ENCODE measurements at regions not wholly inside any gene's neighbourhood (a gene's known extent, or its start where the extent isn't known, plus 50 kb on each side); places are given as distances from the start of the nearest gene placed in this dataset.
"Not testable (repeated sequence)": the region's sequence is repeated elsewhere in the genome, so short reads cannot be mapped to it uniquely, and the experiment has no call there.

DNA sequence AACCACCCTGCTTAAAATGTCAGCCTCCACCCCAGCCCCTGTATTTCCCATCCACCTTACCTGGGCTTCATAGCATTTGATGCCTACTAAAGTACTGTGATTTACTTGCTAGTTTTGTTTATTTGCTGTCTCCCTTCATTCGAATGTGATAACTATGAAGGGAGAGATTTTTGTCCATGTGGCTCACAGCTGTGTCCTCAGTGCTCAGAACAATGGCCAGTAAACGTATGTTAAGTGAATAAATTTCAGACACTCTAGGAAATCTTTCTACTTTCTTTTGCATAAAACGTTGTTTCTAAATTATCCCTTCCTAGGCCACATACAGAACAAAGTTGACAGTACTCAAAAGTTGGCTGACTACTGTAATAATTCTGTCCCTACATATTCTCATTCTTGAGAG lies 114.7 kb upstream of the OTUD4 start:
- no peak for DNase-seq

DNA sequence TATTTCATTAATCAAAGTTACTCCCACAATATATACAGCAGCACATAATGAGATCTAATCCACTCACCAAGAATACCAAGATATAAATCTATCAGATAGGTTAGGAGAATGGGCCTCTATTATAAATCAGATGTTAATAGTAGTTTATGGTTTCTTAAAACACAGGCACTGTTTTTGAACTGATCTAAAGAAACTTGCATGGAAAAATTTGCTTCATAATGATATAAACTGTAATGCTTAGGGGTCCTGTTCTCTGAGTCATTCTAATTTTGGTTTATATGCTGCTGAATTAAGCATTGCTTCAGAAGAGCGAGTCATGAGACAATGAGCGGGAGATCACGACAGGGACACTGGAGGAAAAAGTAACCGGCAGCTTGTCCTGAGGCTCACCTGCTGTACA lies 113.3 kb upstream of the OTUD4 start:
- DNase-seq: no peak

DNA sequence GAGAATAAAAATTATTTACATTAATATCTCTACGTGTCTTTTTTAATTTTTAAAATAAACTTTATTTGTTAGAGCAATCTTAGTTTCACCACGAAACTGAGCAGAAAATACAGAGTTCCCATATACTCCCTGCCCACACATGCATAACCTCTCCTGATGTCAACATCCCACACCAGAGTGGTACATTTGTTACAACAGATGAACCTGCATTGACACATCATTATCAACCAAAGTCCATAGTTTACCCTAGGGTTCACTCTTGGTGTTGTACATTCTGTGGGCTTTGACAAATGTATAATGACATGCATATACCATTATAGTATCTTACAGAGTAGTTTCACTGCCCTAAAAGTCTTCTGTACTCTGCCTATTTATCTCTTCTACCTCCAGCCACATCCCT lies 110.6 kb upstream of the OTUD4 start:
- DNase-seq: no peak

DNA sequence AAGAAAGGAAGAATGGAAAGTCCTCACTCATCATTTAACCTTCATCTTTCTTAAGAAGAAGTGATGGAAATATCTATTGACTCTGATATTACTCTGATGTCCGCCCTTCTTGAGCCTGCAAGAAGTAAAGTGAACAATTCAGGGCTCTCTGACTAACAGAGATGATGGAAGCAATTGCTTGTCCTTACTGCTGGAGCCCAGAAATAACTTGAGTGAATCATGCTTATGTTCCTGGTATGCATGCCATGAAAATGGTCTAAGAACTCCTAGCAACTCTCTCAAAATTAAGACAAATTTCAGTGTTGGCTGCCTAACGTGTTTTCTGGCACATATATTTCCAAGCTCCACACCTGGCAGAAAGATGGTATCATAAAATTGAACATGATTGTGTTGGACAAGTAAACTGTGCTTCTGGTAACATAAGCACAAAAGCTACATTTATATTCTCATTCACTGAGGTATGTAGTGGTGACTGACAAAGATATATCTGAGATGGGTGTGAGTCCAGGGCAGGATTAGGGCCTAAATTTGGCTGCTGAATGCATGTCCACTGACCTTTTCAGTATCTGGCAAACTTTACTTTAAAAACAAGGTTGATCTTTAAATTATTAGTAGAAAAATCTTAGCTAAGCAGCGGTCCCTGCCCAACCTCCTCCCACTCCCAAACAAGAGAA lies 109.2 kb upstream of the OTUD4 start:
- no peak for DNase-seq

DNA sequence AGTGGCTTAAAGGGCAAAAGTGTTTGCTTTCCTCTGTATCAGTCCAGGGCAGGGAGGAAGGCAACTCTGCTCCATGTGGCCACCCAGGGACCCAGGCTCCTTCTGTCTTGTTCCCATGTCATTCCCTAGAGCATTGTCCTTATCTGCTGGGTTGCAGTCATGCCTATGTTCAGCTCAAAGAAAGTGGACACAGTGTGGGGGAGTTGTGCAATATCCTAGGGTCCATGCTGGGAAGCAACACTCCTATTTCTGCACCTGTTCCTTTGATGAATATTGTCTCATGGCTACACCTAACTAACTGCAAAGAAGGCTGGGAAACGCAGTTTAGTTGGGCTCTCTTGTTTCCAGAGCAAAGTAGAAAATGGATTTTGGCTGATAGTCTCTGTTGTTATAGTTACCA lies 107.0 kb upstream of the OTUD4 start:
- no peak for DNase-seq

DNA sequence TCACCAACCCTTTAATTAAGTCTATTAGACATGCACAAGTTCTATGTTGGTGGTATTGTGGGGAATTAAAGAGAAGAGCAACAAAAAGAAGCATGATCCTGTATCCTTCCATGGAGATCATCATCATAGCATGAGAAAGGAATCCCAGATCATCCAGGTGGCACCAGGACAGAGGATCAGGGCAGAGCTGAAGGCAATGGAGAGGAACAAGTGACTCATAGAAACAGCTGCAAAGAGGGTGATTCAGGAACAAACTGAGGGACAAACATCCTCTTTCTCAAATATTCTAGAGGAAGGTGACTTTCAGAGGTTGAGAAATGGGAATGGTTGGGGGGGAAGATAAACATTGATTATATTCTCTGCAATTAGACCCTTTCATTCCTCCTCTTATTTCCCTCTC lies 105.5 kb upstream of the OTUD4 start:
- DNase-seq: no peak

DNA sequence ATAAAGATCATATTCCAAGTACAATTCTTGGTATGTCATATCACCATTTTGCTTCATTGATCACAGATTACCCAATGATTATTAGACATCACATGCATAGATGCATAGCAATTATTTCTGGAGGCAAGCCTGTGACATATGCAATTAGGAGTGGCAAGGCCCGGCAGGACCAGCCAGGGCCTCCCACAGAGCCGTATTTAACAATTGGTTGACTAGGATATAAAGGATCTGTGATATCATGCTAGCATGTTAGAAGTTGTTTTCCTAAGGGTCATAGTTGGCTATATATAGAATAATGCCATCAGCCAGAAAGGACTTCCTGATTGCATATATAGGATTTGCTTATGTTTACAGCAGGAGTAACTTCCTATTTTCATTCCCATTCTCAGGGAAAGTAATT lies 103.5 kb upstream of the OTUD4 start:
- no peak for DNase-seq

DNA sequence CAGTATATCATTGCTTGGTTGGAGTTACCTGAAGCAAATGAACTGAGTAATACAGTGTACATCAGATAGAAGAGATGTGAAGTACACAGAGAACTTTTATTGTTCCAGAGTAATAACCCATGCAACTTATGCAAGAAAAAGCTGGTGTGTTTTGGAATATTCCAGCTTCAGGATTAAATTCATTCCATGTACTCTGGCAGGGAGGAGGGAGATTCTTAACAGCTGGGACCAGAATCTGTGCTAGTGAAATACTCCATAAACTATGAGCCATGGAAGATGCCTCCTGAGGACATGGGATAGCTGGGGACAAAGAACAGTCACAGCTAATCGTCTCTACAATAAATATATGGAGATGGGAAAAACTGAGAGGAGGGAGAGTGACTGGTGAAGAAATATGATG lies 101.6 kb upstream of the OTUD4 start:
- DNase-seq: no peak

DNA sequence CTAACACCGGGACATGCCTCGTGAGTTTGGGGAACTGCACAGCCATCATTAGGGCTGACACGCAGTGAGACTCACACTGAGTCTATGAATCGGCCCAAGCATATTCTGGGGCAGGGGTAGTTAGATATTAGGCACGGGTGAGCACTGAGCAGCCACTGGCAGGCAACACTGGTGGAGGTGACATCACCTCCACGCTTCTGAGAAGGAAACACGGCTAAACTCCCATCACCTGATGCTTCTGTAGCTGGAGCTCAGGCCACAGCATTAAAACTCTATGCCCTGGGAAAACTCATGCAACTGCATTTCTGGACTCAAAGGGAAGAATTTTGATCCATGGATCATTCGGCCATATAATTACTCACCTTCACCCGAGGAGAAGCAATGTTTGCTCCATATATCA lies 100.8 kb upstream of the OTUD4 start:
- DNase-seq: no peak

DNA sequence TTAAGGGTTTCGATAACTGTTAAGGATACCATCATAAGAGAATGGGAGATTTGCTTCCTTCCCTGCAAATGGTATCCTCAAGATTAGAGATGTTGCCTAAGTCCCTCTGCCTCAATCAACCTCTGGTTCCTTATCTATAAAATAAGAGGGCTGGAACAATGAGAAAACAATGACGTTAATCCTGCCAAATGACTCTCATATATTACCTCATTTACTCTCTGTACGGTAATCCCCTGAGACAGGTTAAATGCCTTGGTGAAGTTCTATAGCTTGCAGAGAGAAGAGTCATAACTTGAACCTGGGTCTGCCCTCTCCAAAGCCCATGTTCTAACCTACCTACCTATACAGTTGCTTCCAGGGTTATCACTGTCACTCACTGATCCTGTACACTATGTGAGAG lies 100.2 kb upstream of the OTUD4 start:
- no peak for DNase-seq

DNA sequence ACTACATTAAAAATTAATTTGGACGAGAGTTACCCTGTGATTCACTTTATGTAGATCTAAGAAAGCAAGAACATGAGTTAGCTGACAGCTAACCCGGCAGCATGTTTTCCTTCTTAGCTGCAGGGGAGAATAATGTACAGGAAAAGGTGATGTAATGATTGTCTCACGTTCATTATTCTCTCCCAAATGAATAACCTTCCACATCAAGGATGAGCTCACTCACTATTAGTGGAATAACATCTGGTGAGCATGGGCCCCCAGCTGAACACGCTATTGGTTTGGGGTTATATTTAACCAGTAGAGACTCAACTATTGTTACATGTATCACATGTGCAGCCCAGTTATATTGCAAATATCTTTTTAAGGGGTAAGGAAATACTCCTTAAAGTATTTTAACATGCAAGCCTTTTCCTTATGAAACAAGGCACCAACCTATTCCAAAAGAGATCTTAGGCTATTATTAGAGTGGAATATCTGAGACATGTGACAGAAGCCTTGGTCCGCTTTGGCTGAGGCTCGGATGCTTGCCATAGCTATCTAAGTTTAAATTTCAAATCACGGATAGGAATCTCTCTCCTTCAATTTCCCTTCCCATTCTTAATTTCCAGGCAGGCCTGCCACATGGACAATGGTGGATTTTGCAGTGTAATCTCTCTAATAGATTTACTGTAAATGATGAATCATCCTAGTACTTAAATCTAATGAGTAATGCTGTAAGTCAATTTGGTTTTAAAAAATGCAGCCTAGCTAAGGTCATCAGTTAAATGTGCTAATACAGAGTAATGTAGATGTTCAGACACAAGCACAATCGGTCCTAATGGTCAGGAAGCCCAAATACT lies 99.0 kb upstream of the OTUD4 start:
- no peak for DNase-seq

DNA sequence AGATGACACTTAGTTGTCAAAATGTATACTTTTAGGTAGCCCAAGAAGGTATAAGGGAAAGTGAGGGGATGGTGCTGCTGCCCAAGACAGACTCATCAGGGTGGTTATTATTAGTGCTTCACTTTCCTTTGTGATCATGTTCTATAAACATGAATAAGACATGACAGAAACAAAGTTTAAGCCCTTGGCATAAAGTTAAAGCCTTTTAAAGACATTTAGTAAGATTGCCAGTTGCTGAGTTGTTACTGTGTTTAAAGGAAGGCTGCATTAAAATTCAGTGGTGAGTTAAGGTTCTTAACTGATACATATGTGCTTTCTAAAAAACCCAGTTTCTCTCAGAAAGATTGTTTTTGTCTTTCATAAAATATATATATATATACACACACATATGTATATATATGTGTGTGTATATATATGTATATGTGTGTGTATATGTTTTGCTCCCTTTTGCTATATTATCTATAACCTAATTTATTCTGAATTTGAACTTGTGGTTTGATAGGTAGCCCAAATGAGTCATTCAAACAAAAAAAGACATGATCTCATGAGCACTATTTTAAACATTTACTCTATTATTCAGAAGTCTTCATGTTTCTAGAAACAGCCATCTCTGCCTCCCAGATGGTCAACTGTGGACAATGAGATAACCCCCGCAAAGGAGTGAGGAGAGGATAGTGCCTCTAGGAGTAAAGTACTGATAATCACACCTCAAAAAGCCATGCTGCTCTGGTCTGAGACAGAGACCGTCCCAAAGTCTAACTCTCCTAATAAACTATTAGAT lies 98.1 kb upstream of the OTUD4 start:
- DNase-seq: no peak

DNA sequence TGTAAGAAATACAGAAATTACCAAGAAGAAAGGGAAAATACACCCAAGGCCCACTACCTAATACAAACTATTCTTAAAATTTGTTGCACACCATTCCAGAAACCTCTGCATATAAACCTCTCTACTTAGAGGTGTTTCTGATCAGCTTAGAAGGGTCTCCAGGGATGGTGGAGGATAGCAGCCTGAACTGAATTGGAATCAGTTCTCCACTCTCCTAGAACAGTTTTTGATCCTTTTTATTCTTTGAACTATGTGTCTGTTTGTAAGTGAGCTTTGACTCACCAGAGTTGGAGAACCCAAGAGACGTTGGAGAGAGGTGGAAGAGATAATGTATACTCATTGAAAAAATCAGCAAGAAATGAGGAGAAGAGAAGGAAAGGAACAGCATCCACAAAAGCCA lies 96.6 kb upstream of the OTUD4 start:
- DNase-seq: no peak

DNA sequence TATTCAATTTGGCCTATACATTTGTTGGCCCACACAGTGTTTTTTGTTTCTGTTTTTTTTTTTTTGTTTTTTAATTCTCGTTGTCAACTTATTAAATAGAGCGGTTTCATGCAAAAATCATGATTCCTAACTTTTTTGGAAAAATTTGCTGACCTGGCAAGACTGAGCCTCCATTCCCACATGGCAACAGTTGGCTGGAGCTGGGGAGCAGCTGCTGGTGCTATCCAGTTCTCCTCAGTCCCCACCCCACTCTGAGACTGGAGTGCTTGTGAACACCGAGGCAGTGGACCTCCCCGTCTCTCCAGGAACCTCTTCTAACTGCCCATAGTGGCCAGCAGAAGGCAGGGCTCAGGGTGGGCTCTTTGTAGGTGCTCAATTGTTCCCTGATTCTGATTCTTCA lies 95.7 kb upstream of the OTUD4 start:
- no peak for DNase-seq

DNA sequence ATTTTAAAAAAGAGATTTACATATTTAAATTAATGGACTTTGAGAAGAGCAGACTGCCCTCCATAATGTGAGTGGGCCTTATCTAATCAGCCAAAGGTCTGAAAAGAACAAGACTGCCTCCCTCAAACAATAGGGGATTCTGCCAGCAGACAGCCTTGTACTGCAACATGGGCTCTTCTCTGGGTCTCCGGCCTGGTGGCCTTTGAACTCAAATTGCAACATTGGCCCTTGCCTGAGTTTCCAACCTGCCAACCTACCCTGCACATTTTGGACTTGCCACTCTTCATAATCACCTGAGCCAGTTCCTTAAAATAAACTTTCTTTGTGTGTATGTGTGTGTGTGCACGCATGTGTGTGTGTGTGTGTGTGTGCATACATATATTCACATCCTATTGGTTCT lies 90.8 kb upstream of the OTUD4 start:
- no peak for DNase-seq

DNA sequence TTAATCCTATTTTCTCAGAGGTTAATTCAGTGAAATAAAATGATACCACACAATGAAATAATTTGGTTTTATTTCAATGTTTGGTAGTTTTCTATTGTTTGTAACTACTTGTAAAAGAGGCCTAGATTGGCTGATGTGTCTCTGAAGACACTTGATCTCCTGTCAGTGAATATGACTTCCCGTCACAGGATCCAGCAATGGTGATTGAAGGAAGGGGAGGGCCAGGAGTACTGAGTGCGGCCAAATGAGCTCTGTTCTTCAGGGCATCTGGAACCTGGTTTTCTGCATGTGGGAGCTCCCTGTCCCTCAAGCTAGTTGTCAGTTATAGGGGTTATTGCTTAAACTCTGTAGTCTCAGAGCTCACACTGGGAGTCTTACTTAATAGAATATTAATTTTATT lies 86.5 kb upstream of the OTUD4 start:
- DNase-seq: no peak

DNA sequence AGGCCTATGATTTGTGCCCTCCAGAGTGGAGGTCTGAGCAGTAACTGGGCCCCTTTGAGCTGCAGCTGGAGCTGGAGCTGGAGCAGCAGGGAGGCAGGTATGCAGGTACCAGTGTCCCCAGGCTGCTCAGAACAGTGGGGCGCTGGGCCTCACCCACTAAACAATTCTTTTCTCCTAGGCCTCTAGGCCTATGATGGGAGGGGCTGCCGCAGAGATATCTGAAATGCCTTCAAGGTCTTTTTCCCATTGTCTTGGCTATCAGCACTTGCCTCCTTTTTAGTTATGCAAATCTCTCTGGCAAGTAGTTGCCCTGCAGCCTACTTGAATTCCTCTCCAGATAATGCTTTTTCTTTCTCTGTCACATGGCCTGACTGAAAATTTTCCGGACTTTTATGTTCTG lies 79.7 kb upstream of the OTUD4 start:
- DNase-seq: no peak

DNA sequence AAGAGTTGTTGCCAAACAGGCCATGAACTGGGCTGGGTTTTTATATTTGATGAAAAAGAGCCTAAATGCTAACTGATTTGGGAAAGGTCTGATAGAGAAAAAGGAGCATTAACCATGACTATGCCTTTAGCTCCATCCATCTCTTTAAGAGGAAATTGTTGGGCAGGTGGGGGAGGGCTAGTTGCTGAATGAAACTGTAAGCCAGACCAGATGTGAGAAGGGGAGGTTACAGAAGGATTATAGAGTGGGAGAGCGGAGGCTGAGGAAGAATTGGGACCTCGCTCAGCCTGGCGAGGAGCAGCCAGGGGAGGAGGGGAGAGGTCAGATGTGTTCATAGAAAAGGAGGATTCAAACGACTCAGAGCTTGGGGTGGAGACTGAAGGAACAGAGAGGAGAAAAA lies 74.9 kb upstream of the OTUD4 start:
- not testable (repeated sequence) for DNase-seq

DNA sequence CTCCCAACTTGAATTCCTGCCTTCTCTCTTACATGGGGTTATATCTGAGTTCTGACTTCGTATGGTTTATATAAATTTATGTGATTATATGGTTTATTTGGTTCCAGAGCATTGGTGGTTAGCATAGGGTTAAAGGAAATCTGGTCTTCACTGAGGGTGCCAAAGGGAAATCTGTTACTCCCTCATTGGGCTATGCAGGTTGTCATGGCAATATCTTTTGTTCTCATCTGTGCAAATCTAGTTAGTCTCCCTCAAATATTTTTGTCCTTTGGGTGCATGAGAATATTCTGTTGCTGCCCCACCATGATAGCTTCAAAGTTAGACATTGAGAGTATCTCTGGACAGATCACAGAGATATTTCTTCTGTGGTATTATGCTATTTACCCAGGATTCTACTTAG lies 71.8 kb upstream of the OTUD4 start:
- no peak for DNase-seq

DNA sequence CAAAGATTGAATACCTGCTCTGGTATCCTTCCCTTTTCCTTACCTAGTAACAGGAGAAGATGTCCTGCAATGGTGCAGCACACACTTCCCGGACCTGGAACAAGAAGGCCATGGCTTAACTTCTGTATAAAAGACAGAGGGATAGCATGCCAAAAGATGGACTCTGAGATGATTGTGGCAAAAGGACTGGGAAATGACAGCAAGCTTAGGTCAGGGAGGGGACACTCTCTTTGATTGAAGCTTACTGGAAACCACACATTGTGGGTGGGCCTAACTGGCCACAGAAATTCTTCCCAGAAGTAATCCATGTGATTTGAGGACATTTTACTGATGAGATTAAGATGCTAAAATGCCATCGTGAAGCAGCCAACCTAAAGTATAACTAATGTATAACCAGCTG lies 71.0 kb upstream of the OTUD4 start:
- DNase-seq: no peak

DNA sequence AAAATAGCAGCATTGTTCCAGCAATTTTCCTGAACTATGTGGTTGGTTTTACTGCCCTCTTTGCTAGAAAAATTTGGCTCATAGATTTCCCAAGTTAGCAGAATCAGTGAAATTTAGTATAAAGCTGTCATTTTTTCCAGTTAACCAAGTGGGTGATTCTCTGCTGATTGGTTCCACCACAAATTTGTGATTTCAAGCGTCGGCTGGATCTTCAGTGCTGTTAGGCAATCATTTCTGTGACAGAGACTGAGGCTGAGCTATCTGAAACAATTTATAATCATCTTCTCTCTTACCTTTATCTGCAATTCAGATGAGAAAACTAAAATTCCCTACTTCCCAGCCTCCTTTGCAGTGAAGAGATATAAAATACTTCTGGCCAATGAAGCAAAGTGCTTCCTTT lies 68.6 kb upstream of the OTUD4 start:
- DNase-seq: no peak

DNA sequence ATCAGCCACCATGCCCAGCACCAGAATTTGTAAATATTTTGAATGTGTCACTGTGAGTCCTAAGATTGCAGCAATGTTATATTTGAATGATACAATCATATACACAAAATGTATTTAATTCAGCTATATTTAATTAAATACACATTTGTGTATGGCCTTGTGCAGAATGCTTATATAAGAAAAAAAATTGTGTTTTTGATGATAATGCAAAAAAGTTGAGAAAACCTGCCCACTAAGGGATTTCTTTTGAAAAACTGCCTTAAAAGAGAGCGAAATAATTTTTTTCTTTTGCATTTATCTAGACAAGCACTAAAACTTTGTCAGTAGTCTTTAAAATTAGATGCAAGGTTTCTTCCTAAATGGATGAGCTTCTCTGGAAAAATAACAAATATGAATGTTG lies 68.1 kb upstream of the OTUD4 start:
- DNase-seq: no peak

DNA sequence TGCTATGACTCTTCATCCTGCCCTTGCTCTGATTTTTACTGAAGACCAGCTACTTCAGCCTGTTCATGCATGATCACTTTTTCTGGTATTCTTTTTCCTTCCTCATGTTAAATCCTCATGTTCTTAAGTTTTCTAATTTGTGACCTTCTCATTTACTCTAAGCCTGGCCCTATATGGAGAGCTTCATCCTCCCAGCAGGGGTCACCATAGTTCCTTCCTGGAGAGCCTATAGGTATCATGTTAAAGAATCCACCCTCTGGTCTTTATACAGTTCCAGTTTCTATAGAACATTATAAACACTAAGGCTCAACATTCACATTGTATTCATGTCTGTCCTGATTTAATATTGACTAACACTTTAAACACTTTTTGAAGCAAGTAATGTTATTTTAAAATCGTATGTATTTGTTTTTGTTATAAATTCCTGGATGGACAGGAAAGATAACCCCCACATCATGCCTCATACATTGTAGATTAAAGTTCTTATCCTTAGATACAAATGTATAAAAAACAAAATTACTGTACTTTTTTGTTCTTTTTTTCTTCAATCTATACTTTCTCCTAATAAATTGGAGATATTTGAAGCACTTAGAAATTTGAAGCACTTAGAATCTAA lies 53.8 kb upstream of the OTUD4 start:
- peak; percentile 36 for DNase-seq

Data from NCI-H146 (cell line).